Common myeloid progenitor, CD34-positive (primary cell): ENCODE measurements at regions not wholly inside any gene's neighbourhood (a gene's known extent, or its start where the extent isn't known, plus 50 kb on each side); places are given as distances from the start of the nearest gene placed in this dataset.

ENCODE experiments used
- CTCF ChIA-PET: fragments of 350-600 bp; sonication (Branson Sonifier 250); formaldehyde crosslinking; loops from one replicate; lab custom pipeline; 2021; ENCODE audit warnings: antibody characterized with exemption; lab: Charles Lee
- POLR2A ChIA-PET: fragments of 350-600 bp; sonication (Branson Sonifier 250); formaldehyde crosslinking; loops from one replicate; lab custom pipeline; 2021; ENCODE audit warnings: antibody characterized with exemption; lab: Charles Lee
- DNase-seq, 3 donors: peaks; one replicate each; pipeline versions ENCODE4 v3.0.0 to v3.0.0-alpha.2; 2013
- H3K27ac ChIP-seq, 2 experiments: 1 replicate in 1 of 2; 2 replicates in 1 of 2; pipeline ENCODE4 v1.7.0; 2013; ENCODE audit warnings: inconsistent platforms in 2 of 2, low read length in 2 of 2, mild to moderate bottlenecking in 2 of 2, low read depth in 1 of 2, moderate library complexity in 1 of 2; ENCODE audit not compliant: severe bottlenecking in 2 of 2, insufficient read depth in 1 of 2, poor library complexity in 1 of 2
- H3K27me3 ChIP-seq, 5 experiments: replicated peaks in 2 of 5; 1 replicate in 3 of 5; 2 replicates in 2 of 5; pipeline versions ENCODE4 v1.6.1 to v1.7.0; 2013; ENCODE audit warnings: low read length in 4 of 5, mild to moderate bottlenecking in 2 of 5, moderate library complexity in 2 of 5, inconsistent platforms in 1 of 5; ENCODE audit not compliant: insufficient read depth in 5 of 5, control insufficient read depth in 4 of 5
- H3K36me3 ChIP-seq, 4 experiments: 1 replicate in 2 of 4; 2 replicates in 2 of 4; pipeline versions ENCODE4 v1.6.1 to v1.7.0; 2013; ENCODE audit warnings: low read length in 3 of 4, control low read depth in 1 of 4, mild to moderate bottlenecking in 1 of 4; ENCODE audit not compliant: control insufficient read depth in 4 of 4, insufficient read depth in 4 of 4
- H3K4me1 ChIP-seq, 4 experiments: 1 replicate in 3 of 4; 2 replicates in 1 of 4; pipeline versions ENCODE4 v1.6.1 to v1.7.1; 2013; ENCODE audit warnings: low read length in 3 of 4, mild to moderate bottlenecking in 3 of 4, control low read depth in 1 of 4, inconsistent platforms in 1 of 4, moderate library complexity in 1 of 4; ENCODE audit not compliant: control insufficient read depth in 4 of 4, insufficient read depth in 4 of 4; ENCODE audit errors: control extremely low read depth in 1 of 4
- H3K4me3 ChIP-seq, 7 experiments: 1 replicate in 4 of 7; 2 replicates in 3 of 7; pipeline versions ENCODE4 v1.5.1 to v1.7.0; 2013; ENCODE audit warnings: mild to moderate bottlenecking in 7 of 7, low read length in 6 of 7, moderate library complexity in 6 of 7, inconsistent platforms in 2 of 7, low read depth in 2 of 7, control low read depth in 1 of 7; ENCODE audit not compliant: insufficient read depth in 4 of 7, control insufficient read depth in 1 of 7; ENCODE audit errors: extremely low read depth in 1 of 7
- H3K9me3 ChIP-seq, 5 experiments: 1 replicate in 4 of 5; 2 replicates in 1 of 5; pipeline versions ENCODE4 v1.6.1 to v1.7.1; 2013; ENCODE audit warnings: low read length in 4 of 5, mild to moderate bottlenecking in 2 of 5, inconsistent platforms in 1 of 5, low read depth in 1 of 5, moderate library complexity in 1 of 5; ENCODE audit not compliant: control insufficient read depth in 4 of 5, insufficient read depth in 2 of 5; ENCODE audit errors: control extremely low read depth in 1 of 5
- WGBS: methylation state at CpG from one replicate; pipeline ENCODE4 v1.1.5; 2013; ENCODE audit not compliant: insufficient coverage; 5-methylcytosine and 5-hydroxymethylcytosine counted together

DNA sequence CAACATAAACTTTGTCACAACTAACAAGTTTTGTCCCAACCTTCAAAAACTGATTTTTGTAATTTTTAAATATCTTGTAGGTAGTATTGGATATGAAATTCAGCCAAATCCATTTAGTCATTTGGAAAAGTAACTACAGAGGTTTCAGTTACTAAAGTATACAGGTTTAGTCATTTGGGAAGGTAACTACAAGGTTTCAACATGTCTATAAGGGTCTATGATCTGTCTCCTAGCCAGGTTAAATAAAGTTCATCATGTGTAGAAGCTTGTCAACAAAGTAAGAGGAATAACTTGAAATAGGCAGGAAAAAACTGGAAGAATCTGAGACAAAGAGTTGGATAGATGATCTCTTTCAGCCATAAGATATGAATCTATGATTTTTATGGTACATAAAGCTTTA is 229.8 kb downstream of the COL12A1 start:
- POLR2A ChIA-PET, result no interaction called here
- Histone ChIP-seq H3K4me3 (no peak overlapping the region), H3K27ac (no peak overlapping the region), H3K36me3 (no peaks in the 10 kb centered on the region), H3K9me3 (no peaks in the 10 kb centered on the region), H3K4me1 (no peaks in the 10 kb centered on the region), H3K27me3 (no peaks in the 10 kb centered on the region)
- DNase-seq, result no peak
- CTCF ChIA-PET, result no interaction called here

- ChIA-PET POLR2A (no interaction called here), CTCF (interaction anchor here (0.6 kb wide), 1 partner anchor 227 kb away, joined by 3 read pairs; no protein-coding TSS in a partner anchor)
- H3K27me3 ChIP-seq, result no peaks in the 10 kb centered on the region
- H3K36me3 ChIP-seq, result no peaks in the 10 kb centered on the region
- H3K4me1 ChIP-seq, result no peaks in the 10 kb centered on the region
- H3K9me3 ChIP-seq, result no peaks in the 10 kb centered on the region
- H3K27ac ChIP-seq, result no peak overlapping the region
- H3K4me3 ChIP-seq, result no peak overlapping the region
- DNase-seq, result no peak
These were observed 232.3 kb downstream of the COL12A1 start for GRCh38 chr6:74973591-74973990.

- no peaks in the 10 kb centered on the region for H3K36me3 ChIP-seq
- H3K27ac ChIP-seq, result no peak overlapping the region
- peaks cover 0 to 2% (median 0%) of the 10 kb centered on the region in 5 experiments for H3K9me3 ChIP-seq
- ChIA-PET CTCF (no interaction called here), POLR2A (no interaction called here)
- no peaks in the 10 kb centered on the region for H3K27me3 ChIP-seq
- DNase-seq, result no peak
- H3K4me1 ChIP-seq, result no peaks in the 10 kb centered on the region
- no peak overlapping the region for H3K4me3 ChIP-seq
These were observed 234.2 kb downstream of the COL12A1 start for GRCh38 chr6:74971633-74972032.

GRCh38 chr6:74969591-74970267 is 236.1 kb downstream of the COL12A1 start:
- Histone ChIP-seq H3K36me3 (no peaks in the 10 kb centered on the region), H3K9me3 (peaks cover 0 to 11% (median 4%) of the 10 kb centered on the region in 5 experiments), H3K27me3 (no peaks in the 10 kb centered on the region), H3K4me3 (no peak overlapping the region), H3K4me1 (no peaks in the 10 kb centered on the region), H3K27ac (no peak overlapping the region)
- no peak for DNase-seq
- WGBS, result 86% methylated on average over 2 of the region's 4 CpGs
- CTCF ChIA-PET, result interaction anchor here (0.5 kb wide), 1 partner anchor 107 kb away, joined by 3 read pairs; no protein-coding TSS in a partner anchor
- POLR2A ChIA-PET, result no interaction called here

DNA sequence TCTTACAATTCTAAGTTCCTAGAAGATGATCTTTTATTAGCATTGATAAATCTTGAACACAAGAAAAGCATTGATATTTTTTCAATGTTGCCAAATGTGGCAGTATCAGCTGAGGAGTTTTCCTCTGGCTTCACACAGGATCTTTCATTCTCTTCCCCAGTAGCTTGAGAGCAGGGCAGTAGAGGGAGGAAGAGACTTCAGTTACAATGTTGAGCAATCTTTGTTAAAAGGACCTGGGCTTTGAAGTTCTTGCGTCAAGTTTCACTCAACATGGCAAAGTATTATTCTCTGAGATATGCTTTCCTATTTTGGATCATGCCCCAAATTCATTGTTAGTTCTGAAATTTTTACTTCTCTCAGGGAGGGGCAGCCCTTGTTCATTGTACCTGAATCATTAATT is 238.0 kb downstream of the COL12A1 start:
- Histone ChIP-seq H3K4me1 (no peaks in the 10 kb centered on the region), H3K9me3 (peaks cover 0 to 12% (median 4%) of the 10 kb centered on the region in 5 experiments), H3K36me3 (no peaks in the 10 kb centered on the region), H3K27ac (no peak overlapping the region), H3K27me3 (no peaks in the 10 kb centered on the region), H3K4me3 (no peak overlapping the region)
- POLR2A ChIA-PET, result no interaction called here
- no peak for DNase-seq
- CTCF ChIA-PET, result no interaction called here
- no CpG with 5 or more reads among the region's 1 CpG for WGBS

- POLR2A ChIA-PET, result no interaction called here
- Histone ChIP-seq H3K27me3 (no peaks in the 10 kb centered on the region), H3K4me1 (no peaks in the 10 kb centered on the region), H3K36me3 (no peaks in the 10 kb centered on the region), H3K9me3 (peaks cover 0 to 12% (median 4%) of the 10 kb centered on the region in 5 experiments), H3K27ac (no peak overlapping the region), H3K4me3 (no peak overlapping the region)
- DNase-seq, result no peak
- CTCF ChIA-PET, result no interaction called here
- WGBS, result 100% methylated on average over 1 of the region's 2 CpGs
These were observed 239.1 kb downstream of the COL12A1 start for GRCh38 chr6:74966712-74967111.

DNA sequence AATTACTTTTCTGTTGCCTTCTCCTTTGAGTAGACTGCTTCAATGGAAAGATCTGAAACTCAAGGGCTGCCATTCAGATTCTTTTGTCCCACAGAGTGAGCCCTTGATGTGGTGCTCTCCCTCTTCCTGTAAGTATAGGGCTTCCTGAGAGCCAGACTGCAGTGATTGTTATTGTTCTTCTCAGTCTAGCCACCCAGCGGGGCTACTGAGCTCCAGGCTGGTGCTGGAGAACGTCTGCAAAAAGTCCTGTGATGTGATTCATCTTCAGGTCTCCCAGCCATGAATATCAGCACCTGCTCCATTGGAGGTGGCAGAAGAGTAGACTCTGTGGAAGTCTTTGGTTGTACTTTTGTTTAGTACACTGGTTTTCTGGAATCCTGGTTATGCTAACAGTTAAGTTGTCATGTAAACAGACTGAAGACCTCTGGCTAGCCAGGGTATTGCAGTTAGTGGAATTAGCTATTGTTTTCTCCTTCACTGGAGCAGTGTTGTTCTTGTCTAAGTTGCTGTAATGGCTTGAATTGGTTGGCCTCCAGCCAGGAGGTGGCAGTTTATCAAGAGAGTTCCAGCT is 240.9 kb downstream of the COL12A1 start:
- 78% methylated on average over 2 of the region's 2 CpGs for WGBS

More for the DNA sequence above, 240.9 kb downstream of the COL12A1 start:
- no peaks in the 10 kb centered on the region for H3K36me3 ChIP-seq
- no peaks in the 10 kb centered on the region for H3K4me1 ChIP-seq
- peaks cover 0 to 12% (median 4%) of the 10 kb centered on the region in 5 experiments for H3K9me3 ChIP-seq
- H3K27ac ChIP-seq, result no peak overlapping the region
- no peak for DNase-seq
- H3K4me3 ChIP-seq, result no peak overlapping the region
- ChIA-PET CTCF (no interaction called here), POLR2A (no interaction called here)
- no peaks in the 10 kb centered on the region for H3K27me3 ChIP-seq
